Rectal smooth muscle tissue (tissue), 1 donor: ENCODE measurements at regions not wholly inside any gene's neighbourhood (a gene's known extent, or its start where the extent isn't known, plus 50 kb on each side); places are given as distances from the start of the nearest gene placed in this dataset.

Experiments
- H3K27ac ChIP-seq: one replicate; pipeline ENCODE4 v1.7.0; 2013; ENCODE audit warnings: low read depth, low read length, inconsistent platforms
- H3K27me3 ChIP-seq: one replicate; pipeline ENCODE4 v1.7.0; 2013; ENCODE audit warnings: low read length; ENCODE audit not compliant: control insufficient read depth, insufficient read depth
- H3K36me3 ChIP-seq: one replicate; pipeline ENCODE4 v1.7.0; 2013; ENCODE audit warnings: low read length; ENCODE audit not compliant: control insufficient read depth, insufficient read depth
- H3K4me1 ChIP-seq: one replicate; pipeline ENCODE4 v1.7.0; 2013; ENCODE audit warnings: low read length; ENCODE audit not compliant: control insufficient read depth, insufficient read depth
- H3K4me3 ChIP-seq: one replicate; pipeline ENCODE4 v1.7.0; 2013; ENCODE audit warnings: low read length
- H3K9ac ChIP-seq: one replicate; pipeline ENCODE4 v1.7.0; 2013; ENCODE audit warnings: low read length

- H3K27ac ChIP-seq = no peak overlapping the region
- no peak overlapping the region for H3K4me3 ChIP-seq
- no peaks in the 10 kb centered on the region for H3K36me3 ChIP-seq
- H3K9ac ChIP-seq = no peak overlapping the region
- H3K27me3 ChIP-seq = no peaks in the 10 kb centered on the region
- H3K4me1 ChIP-seq = no peaks in the 10 kb centered on the region
Measured at GRCh38 chr10:10482613-10483012, 535.1 kb upstream of the CELF2 start.

- Histone ChIP-seq H3K36me3 (no peaks in the 10 kb centered on the region), H3K9ac (no peak overlapping the region), H3K4me3 (no peak overlapping the region), H3K27me3 (no peaks in the 10 kb centered on the region), H3K4me1 (no peaks in the 10 kb centered on the region), H3K27ac (no peak overlapping the region)
Measured at GRCh38 chr10:10489076-10489475, 528.6 kb upstream of the CELF2 start.

- H3K9ac ChIP-seq = no peak overlapping the region
- no peaks in the 10 kb centered on the region for H3K27me3 ChIP-seq
- H3K27ac ChIP-seq = no peak overlapping the region
- no peaks in the 10 kb centered on the region for H3K4me1 ChIP-seq
- H3K36me3 ChIP-seq = no peaks in the 10 kb centered on the region
- H3K4me3 ChIP-seq = no peak overlapping the region
Measured at GRCh38 chr10:10489805-10490571, 527.7 kb upstream of the CELF2 start.

GRCh38 chr10:10490581-10490980 is 527.1 kb upstream of the CELF2 start:
- no peak overlapping the region for H3K4me3 ChIP-seq
- no peaks in the 10 kb centered on the region for H3K36me3 ChIP-seq
- H3K9ac ChIP-seq = no peak overlapping the region
- H3K27ac ChIP-seq = no peak overlapping the region
- no peaks in the 10 kb centered on the region for H3K27me3 ChIP-seq
- H3K4me1 ChIP-seq = no peaks in the 10 kb centered on the region

GRCh38 chr10:10492420-10492819 is 525.3 kb upstream of the CELF2 start:
- H3K4me1 ChIP-seq = no peaks in the 10 kb centered on the region
- no peak overlapping the region for H3K4me3 ChIP-seq
- no peaks in the 10 kb centered on the region for H3K27me3 ChIP-seq

GRCh38 chr10:10493833-10494232 is 523.8 kb upstream of the CELF2 start:
- Histone ChIP-seq H3K4me1 (no peaks in the 10 kb centered on the region), H3K27ac (no peak overlapping the region), H3K27me3 (no peaks in the 10 kb centered on the region), H3K36me3 (no peaks in the 10 kb centered on the region), H3K9ac (no peak overlapping the region), H3K4me3 (no peak overlapping the region)

More at GRCh38 chr10:10492420-10492819, 525.3 kb upstream of the CELF2 start:
- H3K27ac ChIP-seq = no peak overlapping the region
- H3K9ac ChIP-seq = no peak overlapping the region
- H3K36me3 ChIP-seq = no peaks in the 10 kb centered on the region

GRCh38 chr10:10497245-10497644 is 520.4 kb upstream of the CELF2 start:
- Histone ChIP-seq H3K27me3 (no peaks in the 10 kb centered on the region), H3K36me3 (no peaks in the 10 kb centered on the region), H3K4me3 (no peak overlapping the region), H3K4me1 (no peaks in the 10 kb centered on the region), H3K9ac (no peak overlapping the region), H3K27ac (no peak overlapping the region)

GRCh38 chr10:10498781-10499180 is 518.9 kb upstream of the CELF2 start:
- no peak overlapping the region for H3K9ac ChIP-seq
- no peaks in the 10 kb centered on the region for H3K4me1 ChIP-seq
- H3K4me3 ChIP-seq = no peak overlapping the region
- no peaks in the 10 kb centered on the region for H3K27me3 ChIP-seq
- no peaks in the 10 kb centered on the region for H3K36me3 ChIP-seq
- no peak overlapping the region for H3K27ac ChIP-seq

- H3K36me3 ChIP-seq = no peaks in the 10 kb centered on the region
- H3K27ac ChIP-seq = no peak overlapping the region
- H3K27me3 ChIP-seq = no peaks in the 10 kb centered on the region
- no peaks in the 10 kb centered on the region for H3K4me1 ChIP-seq
- H3K4me3 ChIP-seq = no peak overlapping the region
- H3K9ac ChIP-seq = no peak overlapping the region
Measured at GRCh38 chr10:10499839-10500238, 517.8 kb upstream of the CELF2 start.

- Histone ChIP-seq H3K4me3 (no peak overlapping the region), H3K9ac (no peak overlapping the region), H3K4me1 (no peaks in the 10 kb centered on the region), H3K27ac (no peak overlapping the region), H3K36me3 (no peaks in the 10 kb centered on the region), H3K27me3 (no peaks in the 10 kb centered on the region)
Measured at GRCh38 chr10:10500937-10501336, 516.7 kb upstream of the CELF2 start.

- H3K27ac ChIP-seq = no peak overlapping the region
- no peak overlapping the region for H3K4me3 ChIP-seq
- no peaks in the 10 kb centered on the region for H3K4me1 ChIP-seq
- H3K36me3 ChIP-seq = no peaks in the 10 kb centered on the region
- H3K27me3 ChIP-seq = no peaks in the 10 kb centered on the region
- H3K9ac ChIP-seq = no peak overlapping the region
Measured at GRCh38 chr10:10503772-10504171, 513.9 kb upstream of the CELF2 start.

GRCh38 chr10:10508211-10508610 is 509.5 kb upstream of the CELF2 start:
- Histone ChIP-seq H3K9ac (no peak overlapping the region), H3K36me3 (no peaks in the 10 kb centered on the region), H3K4me1 (no peaks in the 10 kb centered on the region), H3K27ac (no peak overlapping the region), H3K27me3 (no peaks in the 10 kb centered on the region), H3K4me3 (no peak overlapping the region)

GRCh38 chr10:10510179-10510578 is 507.5 kb upstream of the CELF2 start:
- Histone ChIP-seq H3K4me1 (no peaks in the 10 kb centered on the region), H3K9ac (no peak overlapping the region), H3K36me3 (no peaks in the 10 kb centered on the region), H3K27me3 (no peaks in the 10 kb centered on the region), H3K27ac (no peak overlapping the region), H3K4me3 (no peak overlapping the region)
